GM23338 (cell line): ENCODE measurements at regions not wholly inside any gene's neighbourhood (a gene's known extent, or its start where the extent isn't known, plus 50 kb on each side); places are given as distances from the start of the nearest gene placed in this dataset.
"Not testable (repeated sequence)": the region's sequence is repeated elsewhere in the genome, so short reads cannot be mapped to it uniquely, and the experiment has no call there.

Experiments used
- ATAC-seq: fragments of 200-7000 bp; cut with Tn5 transposase; 3 replicates; pipeline ENCODE4 v1.9.1; 2020
- DNase-seq: peaks from one replicate; pipeline ENCODE4 v3.0.0-alpha.2; 2015; ENCODE audit warnings: low spot score
- H2AFZ ChIP-seq: fragments of 200-600 bp; sonication (generic); 2 replicates; pipeline ENCODE4 v1.8.0; 2016; ENCODE audit warnings: antibody characterized with exemption, mild to moderate bottlenecking, moderate library complexity
- H3F3A ChIP-seq: fragments of 200-600 bp; sonication (generic); replicated peaks from 2 replicates; pipeline ENCODE4 v1.8.0; 2017; ENCODE audit warnings: antibody characterized with exemption, mixed run types, low read depth
- H3K27ac ChIP-seq: fragments of 200-600 bp; sonication (generic); 2 replicates; pipeline ENCODE4 v1.6.1; 2016; ENCODE audit warnings: low read depth
- H3K27me3 ChIP-seq: fragments of 200-600 bp; sonication (generic); 2 replicates; pipeline ENCODE4 v1.8.0; 2016; ENCODE audit warnings: mild to moderate bottlenecking, mixed run types, moderate library complexity; ENCODE audit not compliant: insufficient read depth
- H3K36me3 ChIP-seq: fragments of 200-600 bp; sonication (generic); 2 replicates; pipeline ENCODE4 v1.8.0; 2016; ENCODE audit warnings: mild to moderate bottlenecking; ENCODE audit not compliant: insufficient read depth
- H3K4me1 ChIP-seq: fragments of 200-600 bp; sonication (generic); 2 replicates; pipeline ENCODE4 v1.8.0; 2016; ENCODE audit warnings: mild to moderate bottlenecking, moderate library complexity; ENCODE audit not compliant: insufficient read depth
- H3K4me2 ChIP-seq: fragments of 200-600 bp; sonication (generic); 2 replicates; pipeline ENCODE4 v1.7.1; 2017; ENCODE audit warnings: mixed run types
- H3K4me3 ChIP-seq: fragments of 200-600 bp; sonication (generic); 2 replicates; pipeline ENCODE4 v1.6.1; 2016; ENCODE audit warnings: mixed run types
- H3K79me2 ChIP-seq: fragments of 200-600 bp; sonication (generic); replicated peaks from 2 replicates; pipeline ENCODE4 v1.8.0; 2017; ENCODE audit warnings: mild to moderate bottlenecking; ENCODE audit not compliant: insufficient read depth
- H3K9me2 ChIP-seq: fragments of 200-600 bp; sonication (generic); 2 replicates; pipeline ENCODE4 v1.8.0; 2017; ENCODE audit not compliant: insufficient read depth
- H4K20me1 ChIP-seq: fragments of 200-600 bp; sonication (generic); replicated peaks from 2 replicates; pipeline ENCODE4 v1.8.0; 2017; ENCODE audit warnings: mild to moderate bottlenecking; ENCODE audit not compliant: insufficient read depth
- H3K27ac Mint-ChIP-seq: 2 replicates; pipeline ENCODE4 v1.8.0; 2020; ENCODE audit warnings: inconsistent platforms, mild to moderate bottlenecking, moderate library complexity, mixed read lengths
- H3K27me3 Mint-ChIP-seq: 3 replicates; pipeline ENCODE4 v1.8.0; 2022; ENCODE audit warnings: low read depth, mild to moderate bottlenecking, moderate library complexity, mixed read lengths, inconsistent platforms; ENCODE audit not compliant: insufficient read depth, poor library complexity
- H3K36me3 Mint-ChIP-seq: 3 replicates; pipeline ENCODE4 v1.8.0; 2021; ENCODE audit warnings: low read depth, mild to moderate bottlenecking, inconsistent platforms, moderate library complexity, mixed read lengths
- H3K4me1 Mint-ChIP-seq: 3 replicates; pipeline ENCODE4 v1.8.0; 2020; ENCODE audit warnings: mild to moderate bottlenecking, inconsistent platforms, mixed read lengths
- H3K4me3 Mint-ChIP-seq: 3 replicates; pipeline ENCODE4 v1.8.0; 2021; ENCODE audit warnings: moderate library complexity, mild to moderate bottlenecking, inconsistent platforms, mixed read lengths
- H3K9me3 Mint-ChIP-seq: 3 replicates; pipeline ENCODE4 v1.8.0; 2020; ENCODE audit warnings: moderate library complexity, mild to moderate bottlenecking, inconsistent platforms, mixed read lengths
- EZH2phosphoT487 ChIP-seq: fragments of 200-600 bp; sonication (generic); IDR thresholded peaks from one replicate; pipeline ENCODE4 v1.8.1; 2018; ENCODE audit warnings: antibody characterized with exemption; ENCODE audit not compliant: unreplicated experiment
- NANOG ChIP-seq: IDR thresholded peaks from 2 replicates; pipeline ENCODE4 v1.6.1; 2016; ENCODE audit warnings: antibody characterized with exemption, borderline replicate concordance
- POLR2AphosphoS5 ChIP-seq: IDR thresholded peaks from 2 replicates; pipeline ENCODE4 v1.6.1; 2016; ENCODE audit warnings: antibody characterized with exemption, low read depth
- ZNF114 ChIP-seq: fragments of 250-450 bp; sonication (Bioruptor Pico); IDR thresholded peaks from 2 replicates; pipeline ENCODE4 v1.5.0; 2020; ENCODE audit warnings: mild to moderate bottlenecking, moderate library complexity
- ZNF331 ChIP-seq: fragments of 250-450 bp; sonication (Bioruptor Pico); IDR thresholded peaks from 2 replicates; pipeline ENCODE4 v1.5.0; 2020; ENCODE audit warnings: low read depth, mild to moderate bottlenecking, moderate library complexity
- TF ChIP-seq, protein P1 (sequence below): IDR thresholded peaks from one replicate; pipeline ENCODE4 v1.6.1; 2018; ENCODE audit warnings: antibody characterized with exemption; ENCODE audit not compliant: unreplicated experiment
- TF ChIP-seq, protein P2 (sequence below): fragments of 250-450 bp; sonication (Bioruptor Pico); IDR thresholded peaks from 2 replicates; pipeline ENCODE4 v1.5.0; 2020; ENCODE audit warnings: mild to moderate bottlenecking, moderate library complexity
- TF ChIP-seq, protein P3 (sequence below): IDR thresholded peaks from 2 replicates; pipeline ENCODE4 v1.6.1; 2016; ENCODE audit warnings: antibody characterized with exemption

DNA sequence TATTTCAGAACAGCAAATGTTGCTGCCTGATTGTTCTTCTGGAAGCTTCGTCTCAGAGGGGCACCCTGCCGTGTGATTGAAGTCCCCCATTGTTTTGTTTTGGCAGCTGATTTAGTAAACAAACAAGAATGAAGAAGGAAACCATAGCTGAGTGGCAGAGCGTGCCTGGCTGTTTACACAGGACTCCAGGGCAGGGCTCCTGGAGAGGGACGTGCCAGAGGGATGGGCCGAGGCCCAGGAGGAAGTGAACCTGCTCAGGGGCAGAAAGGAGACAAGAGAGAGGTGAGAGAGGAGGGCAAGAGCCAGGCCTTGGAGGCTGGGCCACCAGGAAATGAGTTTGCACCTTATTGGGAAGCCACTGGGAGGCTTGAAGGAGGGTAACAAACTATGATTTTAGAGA is 85.5 kb upstream of the B3GAT1 start:
- H3F3A ChIP-seq = no peaks in the 10 kb centered on the region
- no peaks in the 10 kb centered on the region for H3K36me3 ChIP-seq
- Mint-ChIP-seq H3K4me1 (peaks cover 12% of the 10 kb centered on the region), H3K27ac (no peak overlapping the region), H3K27me3 (peaks cover 1% of the 10 kb centered on the region), H3K4me3 (no peak overlapping the region; the same call in 2 of the 3 replicates), H3K36me3 (peaks cover 7% of the 10 kb centered on the region; the same call in 1 of the 3 replicates), H3K9me3 (peaks cover 14% of the 10 kb centered on the region; the same call in 2 of the 3 replicates)
- no peak overlapping the region for H3K4me2 ChIP-seq
- H3K27me3 ChIP-seq = no peaks in the 10 kb centered on the region
- no peaks in the 10 kb centered on the region for H4K20me1 ChIP-seq
- TF ChIP-seq NANOG (no peak), POLR2AphosphoS5 (no peak), ZNF331 (CRISPR knock-in tag) (no peak), ZNF114 (CRISPR knock-in tag) (no peak), EZH2phosphoT487 (no peak)
- TF ChIP-seq, protein P1, sequence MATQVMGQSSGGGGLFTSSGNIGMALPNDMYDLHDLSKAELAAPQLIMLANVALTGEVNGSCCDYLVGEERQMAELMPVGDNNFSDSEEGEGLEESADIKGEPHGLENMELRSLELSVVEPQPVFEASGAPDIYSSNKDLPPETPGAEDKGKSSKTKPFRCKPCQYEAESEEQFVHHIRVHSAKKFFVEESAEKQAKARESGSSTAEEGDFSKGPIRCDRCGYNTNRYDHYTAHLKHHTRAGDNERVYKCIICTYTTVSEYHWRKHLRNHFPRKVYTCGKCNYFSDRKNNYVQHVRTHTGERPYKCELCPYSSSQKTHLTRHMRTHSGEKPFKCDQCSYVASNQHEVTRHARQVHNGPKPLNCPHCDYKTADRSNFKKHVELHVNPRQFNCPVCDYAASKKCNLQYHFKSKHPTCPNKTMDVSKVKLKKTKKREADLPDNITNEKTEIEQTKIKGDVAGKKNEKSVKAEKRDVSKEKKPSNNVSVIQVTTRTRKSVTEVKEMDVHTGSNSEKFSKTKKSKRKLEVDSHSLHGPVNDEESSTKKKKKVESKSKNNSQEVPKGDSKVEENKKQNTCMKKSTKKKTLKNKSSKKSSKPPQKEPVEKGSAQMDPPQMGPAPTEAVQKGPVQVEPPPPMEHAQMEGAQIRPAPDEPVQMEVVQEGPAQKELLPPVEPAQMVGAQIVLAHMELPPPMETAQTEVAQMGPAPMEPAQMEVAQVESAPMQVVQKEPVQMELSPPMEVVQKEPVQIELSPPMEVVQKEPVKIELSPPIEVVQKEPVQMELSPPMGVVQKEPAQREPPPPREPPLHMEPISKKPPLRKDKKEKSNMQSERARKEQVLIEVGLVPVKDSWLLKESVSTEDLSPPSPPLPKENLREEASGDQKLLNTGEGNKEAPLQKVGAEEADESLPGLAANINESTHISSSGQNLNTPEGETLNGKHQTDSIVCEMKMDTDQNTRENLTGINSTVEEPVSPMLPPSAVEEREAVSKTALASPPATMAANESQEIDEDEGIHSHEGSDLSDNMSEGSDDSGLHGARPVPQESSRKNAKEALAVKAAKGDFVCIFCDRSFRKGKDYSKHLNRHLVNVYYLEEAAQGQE = no peak
- TF ChIP-seq, protein P2, sequence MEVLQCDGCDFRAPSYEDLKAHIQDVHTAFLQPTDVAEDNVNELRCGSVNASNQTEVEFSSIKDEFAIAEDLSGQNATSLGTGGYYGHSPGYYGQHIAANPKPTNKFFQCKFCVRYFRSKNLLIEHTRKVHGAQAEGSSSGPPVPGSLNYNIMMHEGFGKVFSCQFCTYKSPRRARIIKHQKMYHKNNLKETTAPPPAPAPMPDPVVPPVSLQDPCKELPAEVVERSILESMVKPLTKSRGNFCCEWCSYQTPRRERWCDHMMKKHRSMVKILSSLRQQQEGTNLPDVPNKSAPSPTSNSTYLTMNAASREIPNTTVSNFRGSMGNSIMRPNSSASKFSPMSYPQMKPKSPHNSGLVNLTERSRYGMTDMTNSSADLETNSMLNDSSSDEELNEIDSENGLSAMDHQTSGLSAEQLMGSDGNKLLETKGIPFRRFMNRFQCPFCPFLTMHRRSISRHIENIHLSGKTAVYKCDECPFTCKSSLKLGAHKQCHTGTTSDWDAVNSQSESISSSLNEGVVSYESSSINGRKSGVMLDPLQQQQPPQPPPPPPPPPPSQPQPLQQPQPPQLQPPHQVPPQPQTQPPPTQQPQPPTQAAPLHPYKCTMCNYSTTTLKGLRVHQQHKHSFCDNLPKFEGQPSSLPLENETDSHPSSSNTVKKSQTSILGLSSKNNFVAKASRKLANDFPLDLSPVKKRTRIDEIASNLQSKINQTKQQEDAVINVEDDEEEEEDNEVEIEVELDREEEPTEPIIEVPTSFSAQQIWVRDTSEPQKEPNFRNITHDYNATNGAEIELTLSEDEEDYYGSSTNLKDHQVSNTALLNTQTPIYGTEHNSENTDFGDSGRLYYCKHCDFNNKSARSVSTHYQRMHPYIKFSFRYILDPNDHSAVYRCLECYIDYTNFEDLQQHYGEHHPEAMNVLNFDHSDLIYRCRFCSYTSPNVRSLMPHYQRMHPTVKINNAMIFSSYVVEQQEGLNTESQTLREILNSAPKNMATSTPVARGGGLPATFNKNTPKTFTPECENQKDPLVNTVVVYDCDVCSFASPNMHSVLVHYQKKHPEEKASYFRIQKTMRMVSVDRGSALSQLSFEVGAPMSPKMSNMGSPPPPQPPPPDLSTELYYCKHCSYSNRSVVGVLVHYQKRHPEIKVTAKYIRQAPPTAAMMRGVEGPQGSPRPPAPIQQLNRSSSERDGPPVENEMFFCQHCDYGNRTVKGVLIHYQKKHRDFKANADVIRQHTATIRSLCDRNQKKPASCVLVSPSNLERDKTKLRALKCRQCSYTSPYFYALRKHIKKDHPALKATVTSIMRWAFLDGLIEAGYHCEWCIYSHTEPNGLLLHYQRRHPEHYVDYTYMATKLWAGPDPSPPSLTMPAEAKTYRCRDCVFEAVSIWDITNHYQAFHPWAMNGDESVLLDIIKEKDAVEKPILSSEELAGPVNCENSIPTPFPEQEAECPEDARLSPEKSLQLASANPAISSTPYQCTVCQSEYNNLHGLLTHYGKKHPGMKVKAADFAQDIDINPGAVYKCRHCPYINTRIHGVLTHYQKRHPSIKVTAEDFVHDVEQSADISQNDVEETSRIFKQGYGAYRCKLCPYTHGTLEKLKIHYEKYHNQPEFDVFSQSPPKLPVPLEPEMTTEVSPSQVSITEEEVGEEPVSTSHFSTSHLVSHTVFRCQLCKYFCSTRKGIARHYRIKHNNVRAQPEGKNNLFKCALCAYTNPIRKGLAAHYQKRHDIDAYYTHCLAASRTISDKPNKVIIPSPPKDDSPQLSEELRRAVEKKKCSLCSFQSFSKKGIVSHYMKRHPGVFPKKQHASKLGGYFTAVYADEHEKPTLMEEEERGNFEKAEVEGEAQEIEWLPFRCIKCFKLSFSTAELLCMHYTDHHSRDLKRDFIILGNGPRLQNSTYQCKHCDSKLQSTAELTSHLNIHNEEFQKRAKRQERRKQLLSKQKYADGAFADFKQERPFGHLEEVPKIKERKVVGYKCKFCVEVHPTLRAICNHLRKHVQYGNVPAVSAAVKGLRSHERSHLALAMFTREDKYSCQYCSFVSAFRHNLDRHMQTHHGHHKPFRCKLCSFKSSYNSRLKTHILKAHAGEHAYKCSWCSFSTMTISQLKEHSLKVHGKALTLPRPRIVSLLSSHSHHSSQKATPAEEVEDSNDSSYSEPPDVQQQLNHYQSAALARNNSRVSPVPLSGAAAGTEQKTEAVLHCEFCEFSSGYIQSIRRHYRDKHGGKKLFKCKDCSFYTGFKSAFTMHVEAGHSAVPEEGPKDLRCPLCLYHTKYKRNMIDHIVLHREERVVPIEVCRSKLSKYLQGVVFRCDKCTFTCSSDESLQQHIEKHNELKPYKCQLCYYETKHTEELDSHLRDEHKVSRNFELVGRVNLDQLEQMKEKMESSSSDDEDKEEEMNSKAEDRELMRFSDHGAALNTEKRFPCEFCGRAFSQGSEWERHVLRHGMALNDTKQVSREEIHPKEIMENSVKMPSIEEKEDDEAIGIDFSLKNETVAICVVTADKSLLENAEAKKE = no peak
- TF ChIP-seq, protein P3, sequence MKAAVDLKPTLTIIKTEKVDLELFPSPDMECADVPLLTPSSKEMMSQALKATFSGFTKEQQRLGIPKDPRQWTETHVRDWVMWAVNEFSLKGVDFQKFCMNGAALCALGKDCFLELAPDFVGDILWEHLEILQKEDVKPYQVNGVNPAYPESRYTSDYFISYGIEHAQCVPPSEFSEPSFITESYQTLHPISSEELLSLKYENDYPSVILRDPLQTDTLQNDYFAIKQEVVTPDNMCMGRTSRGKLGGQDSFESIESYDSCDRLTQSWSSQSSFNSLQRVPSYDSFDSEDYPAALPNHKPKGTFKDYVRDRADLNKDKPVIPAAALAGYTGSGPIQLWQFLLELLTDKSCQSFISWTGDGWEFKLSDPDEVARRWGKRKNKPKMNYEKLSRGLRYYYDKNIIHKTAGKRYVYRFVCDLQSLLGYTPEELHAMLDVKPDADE = no peak
- peak; percentile 66 for ATAC-seq
- no peak overlapping the region for H3K4me3 ChIP-seq
- H2AFZ ChIP-seq = no peak overlapping the region
- no peak overlapping the region for H3K27ac ChIP-seq
- no peak for DNase-seq
- H3K4me1 ChIP-seq = peaks cover 2% of the 10 kb centered on the region; the same call in 1 of the 2 replicates
- no peaks in the 10 kb centered on the region for H3K79me2 ChIP-seq
- H3K9me2 ChIP-seq = no peaks in the 10 kb centered on the region

DNA sequence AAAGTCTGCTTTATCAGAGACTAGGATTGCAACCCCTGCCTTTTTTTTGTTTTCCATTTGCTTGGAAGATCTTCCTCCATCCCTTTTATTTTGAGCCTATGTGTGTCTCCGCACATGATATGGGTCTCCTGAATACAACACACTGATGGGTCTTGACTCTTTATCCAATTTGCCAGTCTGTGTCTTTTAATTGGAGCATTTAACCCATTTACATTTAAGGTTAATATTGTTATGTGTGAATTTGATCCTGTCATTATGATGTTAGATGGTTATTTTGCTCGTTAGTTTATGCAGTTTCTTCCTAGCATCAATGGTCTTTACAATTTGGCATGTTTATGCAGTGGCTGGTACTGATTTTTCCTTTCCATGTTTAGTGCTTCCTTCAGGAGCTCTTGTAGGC is 84.0 kb upstream of the B3GAT1 start:
- H3K4me3 ChIP-seq, H3K79me2 ChIP-seq, H3K4me1 Mint-ChIP-seq, H3K27ac Mint-ChIP-seq, H3K4me3 Mint-ChIP-seq, H2AFZ ChIP-seq, H3F3A ChIP-seq, DNase-seq, H3K36me3 Mint-ChIP-seq, H4K20me1 ChIP-seq, H3K27ac ChIP-seq, H3K4me1 ChIP-seq, H3K4me2 ChIP-seq, H3K27me3 ChIP-seq, H3K9me2 ChIP-seq, ATAC-seq, H3K27me3 Mint-ChIP-seq, H3K36me3 ChIP-seq: not testable (repeated sequence)
- peaks cover 19% of the 10 kb centered on the region; the same call in 2 of the 3 replicates for H3K9me3 Mint-ChIP-seq
